ENCODE measurements at regions not wholly inside any gene's neighbourhood (a gene's known extent, or its start where the extent isn't known, plus 50 kb on each side); places are given as distances from the start of the nearest gene placed in this dataset.
"Not testable (repeated sequence)": the region's sequence is repeated elsewhere in the genome, so short reads cannot be mapped to it uniquely, and the experiment has no call there.

DNA sequence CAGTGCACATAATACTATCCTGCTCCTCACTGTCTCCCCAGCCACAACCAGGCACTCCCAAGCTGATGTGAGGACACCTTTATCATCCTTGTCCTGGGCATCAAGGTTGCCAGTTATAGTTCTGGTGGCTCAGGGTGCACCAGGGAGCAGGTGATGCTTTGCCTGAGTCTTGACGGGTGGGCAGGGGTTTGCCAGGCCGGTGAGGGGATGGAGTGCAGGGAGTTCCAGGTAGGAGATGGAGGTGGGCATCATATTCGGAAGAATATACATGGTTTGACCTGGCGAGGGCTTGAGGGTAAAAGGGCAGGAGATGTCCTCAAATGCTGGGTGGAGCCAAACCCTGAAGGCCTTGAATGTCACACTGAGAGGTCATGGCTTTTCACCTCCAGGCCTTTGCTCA is 115.8 kb upstream of the CRHR1 start:
- WGBS, 2 donors: 80 to 84% methylated on average over 4 of the region's 4 CpGs
- no peaks in the 10 kb centered on the region for H3K4me1 ChIP-seq (ENCODE audit: control insufficient read depth in 1 of 2, insufficient read depth in 2 of 2, low read length in 2 of 2)
- no peaks in the 10 kb centered on the region for H3K9me3 ChIP-seq (ENCODE audit: control insufficient read depth, low read length)
- no peaks in the 10 kb centered on the region for H3K27me3 ChIP-seq (ENCODE audit: control insufficient read depth in 1 of 2, insufficient read depth in 2 of 2, low read length in 1 of 2)
- H3K27ac ChIP-seq (ENCODE audit: low read depth in 1 of 2, low read length in 2 of 2): no peak overlapping the region
- intact Hi-C loops (cut with DNase I): no loop called here
- no peak overlapping the region for H3K4me3 ChIP-seq (ENCODE audit: low read length in 2 of 2)
- DNase-seq (no peak), ATAC-seq (ENCODE audit: low FRiP score) (no peak)
- H3K36me3 ChIP-seq (ENCODE audit: control insufficient read depth in 1 of 2, insufficient read depth in 2 of 2, low read length in 1 of 2): no peaks in the 10 kb centered on the region

DNA sequence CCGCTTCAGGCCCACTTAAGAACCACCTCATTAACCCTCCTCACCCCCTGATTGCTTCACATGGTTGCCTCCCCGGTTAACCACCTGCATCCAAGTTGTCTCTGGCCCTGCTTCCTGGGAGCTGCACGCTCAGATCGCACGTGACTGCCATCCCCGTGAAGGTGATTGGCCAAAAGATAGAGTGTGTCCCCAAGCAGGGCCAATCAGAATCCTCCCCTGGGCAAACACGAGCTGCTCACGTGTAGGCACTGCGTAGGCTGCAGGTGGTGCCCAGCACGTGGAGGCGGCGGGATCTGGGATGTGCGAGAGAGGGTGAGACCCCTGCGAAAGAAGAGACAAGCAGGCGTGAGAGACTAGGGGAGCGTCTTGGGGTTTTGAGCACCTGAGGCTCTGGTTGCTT is 111.8 kb upstream of the CRHR1 start:
- intact Hi-C loops (cut with DNase I): no loop called here
- Histone ChIP-seq H3K27ac (ENCODE audit: low read depth in 1 of 2, low read length in 2 of 2) (no peak overlapping the region), H3K27me3 (ENCODE audit: control insufficient read depth in 1 of 2, insufficient read depth in 2 of 2, low read length in 1 of 2) (no peaks in the 10 kb centered on the region), H3K4me1 (ENCODE audit: control insufficient read depth in 1 of 2, insufficient read depth in 2 of 2, low read length in 2 of 2) (no peaks in the 10 kb centered on the region), H3K36me3 (ENCODE audit: control insufficient read depth in 1 of 2, insufficient read depth in 2 of 2, low read length in 1 of 2) (no peaks in the 10 kb centered on the region), H3K9me3 (ENCODE audit: control insufficient read depth, low read length) (no peaks in the 10 kb centered on the region), H3K4me3 (ENCODE audit: low read length in 2 of 2) (no peak overlapping the region)
- DNase-seq (no peak), ATAC-seq (ENCODE audit: low FRiP score) (no peak)
- WGBS, 2 donors: 67% methylated on average over 16 of the region's 16 CpGs

DNA sequence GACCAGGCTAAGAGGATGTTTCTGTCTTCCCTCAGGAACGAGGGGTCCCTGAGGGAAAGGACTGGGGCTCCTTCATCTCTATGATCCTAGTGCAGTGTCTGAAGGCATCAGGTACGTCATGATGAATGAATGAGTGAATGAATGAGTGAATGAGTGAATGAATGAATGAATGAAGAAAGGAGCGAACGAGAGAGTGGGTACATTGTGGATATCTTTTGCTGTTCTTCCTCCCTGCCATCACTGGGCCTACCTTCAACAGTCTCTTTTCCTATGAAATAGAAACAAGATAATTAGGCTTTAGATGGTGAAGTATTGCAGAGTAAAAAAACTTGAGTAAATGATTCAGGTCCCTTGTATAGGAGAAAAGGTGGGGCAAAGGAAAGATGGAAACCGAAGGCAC is 111.3 kb upstream of the CRHR1 start:
- ATAC-seq (ENCODE audit: low FRiP score): no peak
- no peak overlapping the region for H3K27ac ChIP-seq (ENCODE audit: low read depth in 1 of 2, low read length in 2 of 2)
- no peaks in the 10 kb centered on the region for H3K27me3 ChIP-seq (ENCODE audit: control insufficient read depth in 1 of 2, insufficient read depth in 2 of 2, low read length in 1 of 2)
- H3K36me3 ChIP-seq (ENCODE audit: control insufficient read depth in 1 of 2, insufficient read depth in 2 of 2, low read length in 1 of 2): no peaks in the 10 kb centered on the region
- H3K9me3 ChIP-seq (ENCODE audit: control insufficient read depth, low read length): no peaks in the 10 kb centered on the region
- no peak overlapping the region for H3K4me3 ChIP-seq (ENCODE audit: low read length in 2 of 2)
- no peak for DNase-seq
- no peaks in the 10 kb centered on the region for H3K4me1 ChIP-seq (ENCODE audit: control insufficient read depth in 1 of 2, insufficient read depth in 2 of 2, low read length in 2 of 2)
- intact Hi-C loops (cut with DNase I): no loop called here
- WGBS, 2 donors: 82% methylated on average over 5 of the region's 5 CpGs

DNA sequence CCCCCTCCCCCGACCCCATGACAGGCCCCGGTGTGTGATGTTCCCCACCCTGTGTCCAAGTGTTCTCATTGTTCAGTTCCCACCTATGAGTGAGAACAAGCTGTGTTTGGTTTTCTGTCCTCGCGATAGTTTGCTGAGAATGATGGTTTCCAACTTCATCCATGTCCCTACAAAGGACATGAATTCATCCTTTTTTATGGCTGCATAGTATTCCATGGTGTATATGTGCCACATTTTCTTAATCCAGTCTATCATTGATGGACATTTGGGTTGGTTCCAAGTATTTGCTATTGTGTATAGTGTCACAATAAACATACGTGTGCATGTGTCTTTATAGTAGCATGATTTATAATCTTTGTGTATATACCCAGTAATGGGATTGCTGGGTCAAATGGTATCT is 110.4 kb upstream of the CRHR1 start:
- DNase-seq; intact Hi-C loops (cut with DNase I); ATAC-seq (ENCODE audit: low FRiP score); H3K9me3 ChIP-seq (ENCODE audit: control insufficient read depth, low read length); H3K36me3 ChIP-seq (ENCODE audit: control insufficient read depth in 1 of 2, insufficient read depth in 2 of 2, low read length in 1 of 2); H3K4me1 ChIP-seq (ENCODE audit: control insufficient read depth in 1 of 2, insufficient read depth in 2 of 2, low read length in 2 of 2); H3K27ac ChIP-seq (ENCODE audit: low read depth in 1 of 2, low read length in 2 of 2); H3K27me3 ChIP-seq (ENCODE audit: control insufficient read depth in 1 of 2, insufficient read depth in 2 of 2, low read length in 1 of 2); H3K4me3 ChIP-seq (ENCODE audit: low read length in 2 of 2): not testable (repeated sequence)
- 94% methylated on average over 5 of the region's 5 CpGs for WGBS, 2 donors

DNA sequence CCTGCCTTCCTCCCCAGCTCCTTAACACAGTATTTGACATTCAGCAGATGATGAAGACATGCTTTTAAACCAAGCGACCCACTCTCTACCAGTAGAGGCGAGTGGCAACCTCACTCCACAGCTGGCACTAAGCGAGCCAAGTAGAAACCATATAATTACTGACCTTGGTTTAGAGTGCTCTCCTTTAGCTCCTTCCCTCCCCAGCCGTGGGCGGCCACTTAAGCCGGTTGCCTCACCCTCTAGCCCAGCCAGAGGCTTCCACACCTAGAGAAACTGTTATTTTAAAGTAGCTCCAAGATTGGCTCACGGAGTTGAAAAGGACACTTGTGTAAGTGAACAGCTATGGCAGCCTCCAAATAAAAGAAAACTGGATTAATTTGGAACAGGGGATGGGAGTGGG is 109.1 kb upstream of the CRHR1 start:
- no peaks in the 10 kb centered on the region for H3K27me3 ChIP-seq (ENCODE audit: control insufficient read depth in 1 of 2, insufficient read depth in 2 of 2, low read length in 1 of 2)
- DNase-seq (peak in 1 of 2 donors; percentile 34), ATAC-seq (ENCODE audit: low FRiP score) (no peak)
- H3K27ac ChIP-seq (ENCODE audit: low read depth in 1 of 2, low read length in 2 of 2): no peak overlapping the region
- peaks cover 8% of the 10 kb centered on the region for H3K9me3 ChIP-seq (ENCODE audit: control insufficient read depth, low read length)
- H3K4me3 ChIP-seq (ENCODE audit: low read length in 2 of 2): no peak overlapping the region
- WGBS, 2 donors: 67 to 72% methylated on average over 7 of the region's 7 CpGs
- H3K4me1 ChIP-seq (ENCODE audit: control insufficient read depth in 1 of 2, insufficient read depth in 2 of 2, low read length in 2 of 2): no peaks in the 10 kb centered on the region
- intact Hi-C loops (cut with DNase I): no loop called here
- no peaks in the 10 kb centered on the region for H3K36me3 ChIP-seq (ENCODE audit: control insufficient read depth in 1 of 2, insufficient read depth in 2 of 2, low read length in 1 of 2)

DNA sequence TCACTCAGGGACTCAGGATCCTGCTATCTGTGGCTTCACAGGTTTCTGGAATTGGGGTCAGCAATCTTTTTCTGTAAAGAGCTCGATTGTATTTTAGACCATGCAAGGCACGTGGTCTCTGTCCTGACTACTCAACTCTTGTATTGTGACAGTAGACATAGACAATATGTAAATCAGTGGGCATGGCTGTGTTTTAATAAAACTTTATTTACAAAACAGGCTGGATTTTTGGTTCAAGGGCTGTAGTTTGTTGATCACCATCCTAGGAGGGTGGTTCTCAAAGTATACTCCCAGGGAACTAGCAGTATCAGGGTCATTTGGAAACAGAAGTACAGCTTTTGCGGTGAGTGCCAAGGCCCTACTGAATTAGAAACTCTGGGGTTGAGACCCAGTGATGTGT is 108.2 kb upstream of the CRHR1 start:
- Histone ChIP-seq H3K36me3 (ENCODE audit: control insufficient read depth in 1 of 2, insufficient read depth in 2 of 2, low read length in 1 of 2) (no peaks in the 10 kb centered on the region), H3K4me1 (ENCODE audit: control insufficient read depth in 1 of 2, insufficient read depth in 2 of 2, low read length in 2 of 2) (no peaks in the 10 kb centered on the region), H3K27me3 (ENCODE audit: control insufficient read depth in 1 of 2, insufficient read depth in 2 of 2, low read length in 1 of 2) (no peaks in the 10 kb centered on the region), H3K27ac (ENCODE audit: low read depth in 1 of 2, low read length in 2 of 2) (no peak overlapping the region), H3K4me3 (ENCODE audit: low read length in 2 of 2) (no peak overlapping the region), H3K9me3 (ENCODE audit: control insufficient read depth, low read length) (peaks cover 10% of the 10 kb centered on the region)
- ATAC-seq (ENCODE audit: low FRiP score) (no peak), DNase-seq (no peak)
- 78 to 86% methylated on average over 3 of the region's 3 CpGs for WGBS, 2 donors
- intact Hi-C loops (cut with DNase I): no loop called here

DNA sequence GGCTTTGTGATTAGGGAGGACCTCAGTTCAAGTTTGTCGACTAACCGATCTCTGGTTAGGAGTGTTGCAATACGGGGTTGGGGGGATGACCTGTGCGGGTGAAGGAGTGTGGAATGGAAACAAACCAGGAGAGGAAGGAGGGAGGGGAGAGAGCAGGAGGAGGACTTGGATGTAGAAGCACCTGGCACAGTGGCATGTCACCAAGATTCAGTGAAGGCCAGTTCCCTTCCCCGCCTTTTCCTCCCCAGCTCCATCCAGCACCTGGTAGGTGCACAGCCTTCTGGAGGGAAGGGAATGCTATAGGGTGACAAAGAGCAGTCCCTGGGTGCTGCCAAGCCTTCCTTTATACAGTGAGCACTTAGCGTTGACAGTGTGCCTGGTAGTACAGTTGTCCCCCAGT is 107.4 kb upstream of the CRHR1 start:
- no peak for ATAC-seq (ENCODE audit: low FRiP score)
- peaks cover 10% of the 10 kb centered on the region for H3K9me3 ChIP-seq (ENCODE audit: control insufficient read depth, low read length)
- no peaks in the 10 kb centered on the region for H3K27me3 ChIP-seq (ENCODE audit: control insufficient read depth in 1 of 2, insufficient read depth in 2 of 2, low read length in 1 of 2)
- H3K36me3 ChIP-seq (ENCODE audit: control insufficient read depth in 1 of 2, insufficient read depth in 2 of 2, low read length in 1 of 2): no peaks in the 10 kb centered on the region
- DNase-seq: no peak
- intact Hi-C loops (cut with DNase I): no loop called here
- no peak overlapping the region for H3K4me3 ChIP-seq (ENCODE audit: low read length in 2 of 2)
- no peak overlapping the region for H3K27ac ChIP-seq (ENCODE audit: low read depth in 1 of 2, low read length in 2 of 2)
- no peaks in the 10 kb centered on the region for H3K4me1 ChIP-seq (ENCODE audit: control insufficient read depth in 1 of 2, insufficient read depth in 2 of 2, low read length in 2 of 2)
- 81 to 83% methylated on average over 6 of the region's 6 CpGs for WGBS, 2 donors

DNA sequence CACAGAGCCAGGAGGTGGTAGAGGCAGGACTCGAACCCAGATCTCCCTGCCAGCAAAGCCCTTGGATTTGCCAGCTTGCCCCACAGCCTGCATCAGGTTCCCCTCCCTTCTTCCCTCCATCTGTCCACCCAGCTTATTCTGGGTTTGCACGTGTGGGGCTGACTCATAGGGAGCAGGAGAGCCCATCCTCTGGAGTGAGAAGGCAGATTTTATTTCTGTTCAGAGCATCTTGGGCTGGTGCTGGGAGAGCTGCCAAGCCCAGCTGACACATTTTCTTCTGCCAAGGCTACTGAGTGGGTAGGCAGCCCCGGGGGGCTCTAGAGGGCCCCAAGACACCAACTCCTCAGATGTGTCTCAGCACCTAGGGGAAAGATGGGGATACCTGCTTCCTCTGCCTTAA is 106.3 kb upstream of the CRHR1 start:
- Histone ChIP-seq H3K4me3 (ENCODE audit: low read length in 2 of 2) (no peak overlapping the region), H3K36me3 (ENCODE audit: control insufficient read depth in 1 of 2, insufficient read depth in 2 of 2, low read length in 1 of 2) (no peaks in the 10 kb centered on the region), H3K27ac (ENCODE audit: low read depth in 1 of 2, low read length in 2 of 2) (no peak overlapping the region), H3K9me3 (ENCODE audit: control insufficient read depth, low read length) (peaks cover 10% of the 10 kb centered on the region), H3K4me1 (ENCODE audit: control insufficient read depth in 1 of 2, insufficient read depth in 2 of 2, low read length in 2 of 2) (no peaks in the 10 kb centered on the region), H3K27me3 (ENCODE audit: control insufficient read depth in 1 of 2, insufficient read depth in 2 of 2, low read length in 1 of 2) (no peaks in the 10 kb centered on the region)
- no peak for ATAC-seq (ENCODE audit: low FRiP score)
- no peak for DNase-seq
- 41 to 45% methylated on average over 3 of the region's 3 CpGs for WGBS, 2 donors
- intact Hi-C loops (cut with DNase I): no loop called here

DNA sequence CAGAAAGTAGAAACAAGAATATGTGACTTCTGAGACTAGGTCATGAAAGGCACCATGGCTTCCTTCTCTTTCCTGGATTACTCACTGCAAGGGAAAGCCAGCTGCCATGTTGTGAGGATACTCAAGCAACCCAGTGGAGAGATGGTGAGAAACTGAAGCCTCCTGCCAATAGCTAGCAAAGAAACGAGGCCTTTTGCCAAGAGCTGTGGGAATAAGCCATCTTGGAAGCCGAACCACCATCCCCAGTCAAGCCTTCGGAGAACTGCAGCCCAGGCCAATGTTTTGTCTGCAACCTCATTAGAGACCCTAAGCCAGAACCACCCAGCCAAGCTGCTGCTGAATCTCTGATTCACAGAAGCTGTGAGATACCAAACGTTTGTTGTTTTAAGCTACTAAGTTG is 104.7 kb upstream of the CRHR1 start:
- no peak overlapping the region for H3K27ac ChIP-seq (ENCODE audit: low read depth in 1 of 2, low read length in 2 of 2)
- no peaks in the 10 kb centered on the region for H3K4me1 ChIP-seq (ENCODE audit: control insufficient read depth in 1 of 2, insufficient read depth in 2 of 2, low read length in 2 of 2)
- DNase-seq (no peak), ATAC-seq (ENCODE audit: low FRiP score) (no peak)
- WGBS, 2 donors: 82% methylated on average over 4 of the region's 4 CpGs
- H3K4me3 ChIP-seq (ENCODE audit: low read length in 2 of 2): no peak overlapping the region
- no peaks in the 10 kb centered on the region for H3K36me3 ChIP-seq (ENCODE audit: control insufficient read depth in 1 of 2, insufficient read depth in 2 of 2, low read length in 1 of 2)
- intact Hi-C loops (cut with DNase I): no loop called here
- H3K9me3 ChIP-seq (ENCODE audit: control insufficient read depth, low read length): peaks cover 10% of the 10 kb centered on the region
- no peaks in the 10 kb centered on the region for H3K27me3 ChIP-seq (ENCODE audit: control insufficient read depth in 1 of 2, insufficient read depth in 2 of 2, low read length in 1 of 2)
